Stimulated activated CD4-positive, alpha-beta T cell treated with anti-CD3 and anti-CD28 coated beads, Interleukin-2, amount 100 ng/mL, for 24 hours (primary cell): ENCODE measurements at regions not wholly inside any gene's neighbourhood (a gene's known extent, or its start where the extent isn't known, plus 50 kb on each side); places are given as distances from the start of the nearest gene placed in this dataset.
"Not testable (repeated sequence)": the region's sequence is repeated elsewhere in the genome, so short reads cannot be mapped to it uniquely, and the experiment has no call there.

Experiments
- DNase-seq, 2 donors: peaks; one replicate each; pipeline ENCODE4 v3.0.0-alpha.2; 2020

- no peak for DNase-seq
Observed at GRCh38 chr13:19123502-19123901, 58.1 kb downstream of the TUBA3C start.

GRCh38 chr13:19117913-19118739 is 63.5 kb downstream of the TUBA3C start:
- DNase-seq: no peak

DNA sequence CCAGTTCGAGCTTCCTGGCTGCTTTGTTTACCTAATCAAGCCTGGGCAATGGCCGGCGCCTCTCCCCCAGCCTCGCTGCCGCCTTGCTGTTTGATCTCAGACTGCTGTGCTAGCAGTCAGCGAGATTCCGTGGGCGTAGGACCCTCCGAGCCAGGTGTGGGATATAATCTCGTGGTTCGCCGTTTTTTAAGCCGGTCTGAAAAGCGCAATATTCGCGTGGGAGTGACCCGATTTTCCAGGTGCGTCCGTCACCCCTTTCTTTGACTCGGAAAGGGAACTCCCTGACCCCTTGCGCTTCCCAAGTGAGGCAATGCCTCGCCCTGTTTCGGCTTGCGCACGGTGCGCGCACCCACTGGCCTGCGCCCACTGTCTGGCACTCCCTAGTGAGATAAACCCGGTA is 72.4 kb downstream of the TUBA3C start:
- DNase-seq: not testable (repeated sequence)

- no peak for DNase-seq
Observed at GRCh38 chr13:19103140-19103539, 78.5 kb downstream of the TUBA3C start.

GRCh38 chr13:19093369-19093768 is 88.3 kb downstream of the TUBA3C start:
- DNase-seq: no peak

DNA sequence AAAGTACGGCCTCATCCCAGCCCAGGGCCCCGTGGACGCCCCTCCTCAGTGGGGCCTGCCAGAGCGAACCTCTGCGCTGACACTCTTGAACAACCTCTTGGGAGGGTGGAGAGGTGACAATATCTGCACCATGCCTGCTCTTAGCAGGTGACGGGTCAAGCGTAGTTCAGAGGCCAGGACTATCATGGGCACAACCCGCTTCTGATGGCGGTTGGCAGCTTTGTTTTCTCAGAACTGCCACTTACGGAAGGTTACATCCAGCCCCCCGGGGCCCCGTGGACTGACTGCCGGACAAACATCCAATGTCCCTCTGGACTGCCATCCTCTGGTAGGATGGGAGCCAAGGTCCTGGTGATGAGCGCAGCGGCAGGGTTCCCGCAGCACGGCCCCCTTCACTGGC is 91.1 kb downstream of the TUBA3C start:
- DNase-seq: no peak

DNA sequence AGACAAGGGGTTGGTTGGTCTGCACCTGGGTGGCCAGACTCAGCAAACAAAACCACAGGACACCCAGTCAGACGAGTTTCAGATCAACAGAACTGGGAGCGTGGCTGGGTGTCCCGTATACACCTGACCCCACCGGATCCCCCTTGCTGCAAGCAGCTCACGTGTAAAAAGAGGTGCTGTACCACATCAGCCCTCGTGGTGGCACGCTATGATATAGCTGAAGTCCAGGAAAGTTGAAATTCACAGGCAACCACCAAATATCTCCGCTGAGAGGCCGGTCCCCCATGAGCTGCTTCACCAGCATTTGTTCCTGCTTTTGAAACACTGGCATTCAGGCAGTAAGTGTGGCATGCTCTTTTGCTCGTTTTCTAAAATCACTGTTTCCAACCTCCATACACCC is 92.3 kb downstream of the TUBA3C start:
- no peak for DNase-seq

GRCh38 chr13:19088416-19088815 is 93.2 kb downstream of the TUBA3C start:
- no peak for DNase-seq

- no peak for DNase-seq
Observed at GRCh38 chr13:19085876-19086275, 95.7 kb downstream of the TUBA3C start.

GRCh38 chr13:19085258-19085657 is 96.4 kb downstream of the TUBA3C start:
- DNase-seq: no peak

- no peak for DNase-seq
Observed at GRCh38 chr13:19083340-19083739, 98.3 kb downstream of the TUBA3C start.

DNA sequence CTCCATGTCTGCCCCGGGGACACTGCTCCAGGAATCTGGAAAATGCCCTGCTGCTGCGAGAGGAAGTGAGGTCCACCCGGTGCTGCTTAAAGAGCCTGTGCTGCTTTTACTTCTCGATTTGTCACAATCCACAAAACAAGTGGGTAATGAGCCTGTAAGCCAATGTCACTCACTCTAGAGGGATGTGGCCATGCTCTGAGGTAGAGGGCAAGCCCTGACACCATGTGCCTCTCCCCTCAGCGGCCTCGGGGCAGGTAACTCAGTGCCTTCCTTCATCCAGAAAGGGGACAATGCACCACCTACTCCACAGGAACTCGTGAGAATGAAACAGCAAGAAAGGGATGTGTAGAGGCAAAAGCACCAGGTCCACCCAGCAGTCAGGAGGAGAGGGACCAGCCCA is 106.2 kb downstream of the TUBA3C start:
- no peak for DNase-seq

GRCh38 chr13:19074519-19074918 is 107.1 kb downstream of the TUBA3C start:
- no peak for DNase-seq

GRCh38 chr13:19074106-19074505 is 107.5 kb downstream of the TUBA3C start:
- DNase-seq: not testable (repeated sequence)

DNA sequence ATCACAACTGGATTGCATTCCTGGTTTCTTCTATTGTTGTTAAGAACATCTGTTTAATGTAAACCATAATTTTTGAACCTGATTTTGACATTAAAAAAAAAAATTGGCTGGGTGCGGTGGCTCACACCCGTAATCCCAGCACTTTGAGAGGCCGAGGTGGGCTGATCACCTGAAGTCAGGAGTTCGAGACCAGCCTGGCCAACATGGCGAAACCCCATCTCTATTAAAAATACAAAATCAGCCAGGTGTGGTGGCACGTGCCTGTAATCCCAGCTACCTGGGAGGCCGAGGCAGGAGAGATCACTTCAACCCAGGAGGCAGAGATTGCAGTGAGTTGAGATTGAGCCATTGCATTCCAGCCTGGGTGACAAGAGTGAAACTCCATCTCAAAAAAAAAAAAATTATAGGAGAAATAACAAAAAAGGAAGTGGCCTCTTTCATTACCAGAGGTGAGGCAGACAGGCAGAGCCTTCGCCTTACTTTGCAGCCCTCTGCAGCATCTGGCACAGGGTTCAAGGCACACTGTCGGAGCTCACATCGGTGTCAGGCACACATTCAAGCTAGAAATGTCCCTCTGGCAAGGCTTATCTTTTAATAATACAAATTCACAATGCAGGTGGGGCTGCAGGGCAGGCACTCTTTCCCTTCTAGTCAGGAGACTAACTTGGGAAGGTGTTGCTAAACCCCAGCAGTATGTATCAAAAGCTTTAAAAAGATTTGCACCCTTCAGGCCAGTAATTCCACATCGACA is 108.5 kb downstream of the TUBA3C start:
- DNase-seq: not testable (repeated sequence)

GRCh38 chr13:19072543-19072942 is 109.1 kb downstream of the TUBA3C start:
- no peak for DNase-seq

DNA sequence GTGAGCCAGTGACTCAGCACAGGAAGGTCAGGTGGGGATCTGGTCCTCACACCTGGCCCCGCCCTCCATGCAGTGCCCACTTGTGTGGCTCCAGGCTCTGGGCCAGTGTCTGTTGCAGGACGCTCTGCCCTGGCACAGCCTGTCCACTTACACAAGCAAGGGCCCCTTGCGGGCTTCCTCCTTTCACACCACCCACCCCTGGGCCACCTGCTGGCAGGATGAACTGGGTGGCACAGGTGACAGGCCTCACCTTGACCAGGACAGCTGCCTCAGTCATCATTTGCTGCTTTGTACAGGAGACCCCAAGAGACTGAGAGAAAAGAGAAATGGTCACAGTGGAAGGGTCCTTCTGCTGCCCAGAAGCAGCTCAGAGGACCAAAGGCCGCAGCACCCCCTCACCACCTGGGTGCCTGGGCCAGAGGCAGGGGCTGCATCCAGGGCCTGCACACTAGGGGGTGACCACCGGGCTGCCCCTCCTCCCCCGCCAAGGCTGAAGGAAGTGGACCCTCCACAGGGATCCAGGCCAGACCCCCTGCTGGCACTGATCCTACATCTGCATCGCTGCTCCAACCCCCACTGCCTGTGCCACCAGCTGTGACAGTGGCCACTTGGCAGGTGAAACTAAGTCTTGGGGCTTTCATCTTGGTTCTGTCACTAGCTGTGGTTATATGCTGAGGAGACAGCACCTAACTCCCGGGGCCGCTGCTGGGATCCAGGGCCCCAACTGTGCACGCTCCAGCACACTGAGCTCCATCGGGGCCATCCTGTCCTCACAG is 110.3 kb downstream of the TUBA3C start:
- no peak for DNase-seq

DNA sequence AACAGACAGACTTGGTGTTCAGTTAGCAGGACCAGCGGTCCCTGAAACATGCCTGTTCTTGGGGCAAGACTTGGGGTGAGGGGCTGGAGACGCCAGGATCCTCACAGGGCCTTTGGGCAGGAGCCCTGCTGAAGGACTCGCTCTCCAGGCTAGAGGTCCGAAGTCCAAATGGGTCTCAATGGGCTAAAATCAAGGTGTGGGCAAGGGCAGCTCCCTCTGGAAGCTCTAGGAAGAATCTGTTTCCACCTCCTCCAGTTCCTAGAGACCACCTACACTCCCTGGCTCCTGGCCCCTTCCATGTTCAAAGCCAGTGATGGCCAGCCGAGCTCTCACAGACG is 111.3 kb downstream of the TUBA3C start:
- no peak for DNase-seq

GRCh38 chr13:19069684-19070397 is 111.8 kb downstream of the TUBA3C start:
- DNase-seq: no peak

DNA sequence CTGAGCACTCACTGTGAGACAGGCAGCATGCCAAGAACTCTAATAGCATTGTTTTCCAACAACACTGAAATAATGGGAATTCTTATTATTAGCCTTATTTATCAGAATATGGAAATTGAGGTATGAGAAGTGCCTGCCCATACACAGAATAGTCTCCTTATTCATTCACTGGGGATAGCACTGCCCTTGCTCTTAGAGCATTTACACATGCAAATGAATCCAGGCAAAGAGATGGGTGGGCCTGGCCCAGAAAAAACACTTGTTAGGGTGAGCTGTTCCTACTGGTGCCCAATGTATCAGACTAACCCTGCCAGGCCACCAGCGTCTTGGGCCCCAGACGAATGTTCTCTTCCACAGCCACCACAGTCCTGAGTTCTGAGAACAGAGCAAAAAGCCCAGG is 112.9 kb downstream of the TUBA3C start:
- DNase-seq: no peak

DNA sequence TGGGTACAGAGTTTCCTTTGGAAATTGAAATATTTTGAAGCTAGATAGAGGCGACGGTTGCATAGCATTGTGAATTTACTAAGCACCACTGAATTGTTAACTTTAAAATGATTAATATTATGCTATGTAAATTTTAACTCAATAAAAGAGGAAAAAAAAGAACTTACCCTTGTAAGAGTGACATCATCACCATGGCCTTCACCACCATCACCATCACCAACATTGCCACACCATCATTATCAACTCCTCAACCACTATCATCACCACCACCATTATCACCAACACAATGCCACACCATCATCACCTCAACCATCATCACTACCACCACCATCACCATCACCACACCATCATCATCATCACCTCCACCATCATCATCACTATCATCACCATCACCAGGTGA is 113.9 kb downstream of the TUBA3C start:
- DNase-seq: no peak

DNA sequence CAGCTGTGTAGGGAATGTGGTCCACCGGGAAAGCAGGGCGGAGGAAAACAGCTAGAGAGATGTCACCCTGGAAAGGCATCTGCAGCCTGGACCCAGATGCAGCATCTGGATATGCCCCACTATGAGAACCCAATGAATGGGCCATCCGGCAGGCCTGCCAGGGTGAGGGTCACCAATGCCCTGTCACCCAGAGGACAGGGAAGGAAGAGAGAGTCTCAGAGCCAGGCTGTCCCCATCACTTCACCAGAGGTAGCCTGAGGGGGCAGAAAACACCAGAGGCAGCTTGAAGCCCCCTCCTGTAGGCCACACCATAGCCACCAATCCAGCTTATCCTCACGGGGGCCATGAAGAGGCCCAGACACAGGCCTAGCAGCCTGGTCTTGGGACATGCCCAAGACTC is 118.8 kb downstream of the TUBA3C start:
- DNase-seq: no peak

GRCh38 chr13:19062019-19062646 is 119.5 kb downstream of the TUBA3C start:
- no peak for DNase-seq
